KMS-11 (cell line): ENCODE measurements at regions not wholly inside any gene's neighbourhood (a gene's known extent, or its start where the extent isn't known, plus 50 kb on each side); places are given as distances from the start of the nearest gene placed in this dataset.

Source experiments
- H2AFZ ChIP-seq: fragments of 200-600 bp; sonication (generic); 2 replicates; pipeline ENCODE4 v1.6.1; 2016; ENCODE audit warnings: antibody characterized with exemption, mixed run types, low read depth
- H3K27ac ChIP-seq: fragments of 200-600 bp; sonication (generic); 2 replicates; pipeline ENCODE4 v1.6.1; 2016; ENCODE audit warnings: mild to moderate bottlenecking, mixed run types
- H3K27me3 ChIP-seq: fragments of 200-600 bp; sonication (generic); 2 replicates; pipeline ENCODE4 v1.6.1; 2017; ENCODE audit warnings: mild to moderate bottlenecking, low read depth, mixed run types, moderate library complexity; ENCODE audit not compliant: insufficient read depth
- H3K36me3 ChIP-seq: fragments of 200-600 bp; sonication (generic); 2 replicates; pipeline ENCODE4 v1.6.1; 2017; ENCODE audit warnings: mild to moderate bottlenecking, mixed run types; ENCODE audit not compliant: insufficient read depth
- H3K4me1 ChIP-seq: fragments of 200-600 bp; sonication (generic); 2 replicates; pipeline ENCODE4 v1.6.1; 2016; ENCODE audit warnings: mild to moderate bottlenecking, low read depth, mixed run types; ENCODE audit not compliant: poor library complexity, severe bottlenecking
- H3K4me2 ChIP-seq: fragments of 200-600 bp; sonication (generic); 2 replicates; pipeline ENCODE4 v1.7.0; 2016; ENCODE audit warnings: mild to moderate bottlenecking, mixed run types
- H3K4me3 ChIP-seq: fragments of 200-600 bp; sonication (generic); IDR thresholded peaks from 2 replicates; pipeline ENCODE4 v1.6.1; 2017; ENCODE audit warnings: low read depth, low read length, mixed read lengths; ENCODE audit not compliant: insufficient read depth
- H3K79me2 ChIP-seq: fragments of 200-600 bp; sonication (generic); 2 replicates; pipeline ENCODE4 v1.6.1; 2016; ENCODE audit warnings: low read depth, mixed run types; ENCODE audit not compliant: insufficient read depth
- H3K9ac ChIP-seq: fragments of 200-600 bp; sonication (generic); 2 replicates; pipeline ENCODE4 v1.6.1; 2016; ENCODE audit warnings: mild to moderate bottlenecking, mixed run types
- H4K20me1 ChIP-seq: fragments of 200-600 bp; sonication (generic); 2 replicates; pipeline ENCODE4 v1.6.1; 2016; ENCODE audit warnings: mild to moderate bottlenecking, mixed run types; ENCODE audit not compliant: insufficient read depth
- TF ChIP-seq, protein P1 (sequence below): fragments of 200-600 bp; sonication (generic); conservative IDR thresholded peaks from 2 replicates; pipeline ENCODE4 v1.6.1; 2017; ENCODE audit warnings: low read depth, mild to moderate bottlenecking, antibody characterized with exemption, low read length, moderate library complexity, mixed read lengths

GRCh38 chr3:154971341-154971740 lies 108.8 kb upstream of the MME start:
- Histone ChIP-seq H3K79me2 (no peaks in the 10 kb centered on the region), H3K4me2 (no peak overlapping the region; the same call in 1 of the 2 replicates), H3K27ac (no peak overlapping the region), H3K4me1 (peaks cover 31% of the 10 kb centered on the region), H3K27me3 (no peaks in the 10 kb centered on the region), H3K9ac (no peak overlapping the region), H4K20me1 (no peaks in the 10 kb centered on the region), H2AFZ (no peak overlapping the region), H3K4me3 (no peak overlapping the region), H3K36me3 (no peaks in the 10 kb centered on the region)
- TF ChIP-seq, protein P1, sequence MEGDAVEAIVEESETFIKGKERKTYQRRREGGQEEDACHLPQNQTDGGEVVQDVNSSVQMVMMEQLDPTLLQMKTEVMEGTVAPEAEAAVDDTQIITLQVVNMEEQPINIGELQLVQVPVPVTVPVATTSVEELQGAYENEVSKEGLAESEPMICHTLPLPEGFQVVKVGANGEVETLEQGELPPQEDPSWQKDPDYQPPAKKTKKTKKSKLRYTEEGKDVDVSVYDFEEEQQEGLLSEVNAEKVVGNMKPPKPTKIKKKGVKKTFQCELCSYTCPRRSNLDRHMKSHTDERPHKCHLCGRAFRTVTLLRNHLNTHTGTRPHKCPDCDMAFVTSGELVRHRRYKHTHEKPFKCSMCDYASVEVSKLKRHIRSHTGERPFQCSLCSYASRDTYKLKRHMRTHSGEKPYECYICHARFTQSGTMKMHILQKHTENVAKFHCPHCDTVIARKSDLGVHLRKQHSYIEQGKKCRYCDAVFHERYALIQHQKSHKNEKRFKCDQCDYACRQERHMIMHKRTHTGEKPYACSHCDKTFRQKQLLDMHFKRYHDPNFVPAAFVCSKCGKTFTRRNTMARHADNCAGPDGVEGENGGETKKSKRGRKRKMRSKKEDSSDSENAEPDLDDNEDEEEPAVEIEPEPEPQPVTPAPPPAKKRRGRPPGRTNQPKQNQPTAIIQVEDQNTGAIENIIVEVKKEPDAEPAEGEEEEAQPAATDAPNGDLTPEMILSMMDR = no peak

- Histone ChIP-seq H4K20me1 (no peaks in the 10 kb centered on the region), H3K27ac (no peak overlapping the region), H3K4me2 (no peak overlapping the region), H3K4me3 (no peak overlapping the region), H3K4me1 (peaks cover 31% of the 10 kb centered on the region), H3K79me2 (no peaks in the 10 kb centered on the region), H3K27me3 (no peaks in the 10 kb centered on the region), H3K9ac (no peak overlapping the region), H3K36me3 (no peaks in the 10 kb centered on the region), H2AFZ (no peak overlapping the region)
- TF ChIP-seq, protein P1 = no peak
Measured at GRCh38 chr3:154970797-154971196, 109.3 kb upstream of the MME start.

- Histone ChIP-seq H3K4me2 (no peak overlapping the region), H2AFZ (no peak overlapping the region), H3K4me3 (no peak overlapping the region), H3K27me3 (no peaks in the 10 kb centered on the region), H3K9ac (no peak overlapping the region), H3K27ac (no peak overlapping the region), H3K36me3 (no peaks in the 10 kb centered on the region), H3K79me2 (no peaks in the 10 kb centered on the region), H4K20me1 (no peaks in the 10 kb centered on the region), H3K4me1 (peaks cover 37% of the 10 kb centered on the region)
- TF ChIP-seq, protein P1 = no peak
Measured at GRCh38 chr3:154969366-154969765, 110.8 kb upstream of the MME start.

DNA sequence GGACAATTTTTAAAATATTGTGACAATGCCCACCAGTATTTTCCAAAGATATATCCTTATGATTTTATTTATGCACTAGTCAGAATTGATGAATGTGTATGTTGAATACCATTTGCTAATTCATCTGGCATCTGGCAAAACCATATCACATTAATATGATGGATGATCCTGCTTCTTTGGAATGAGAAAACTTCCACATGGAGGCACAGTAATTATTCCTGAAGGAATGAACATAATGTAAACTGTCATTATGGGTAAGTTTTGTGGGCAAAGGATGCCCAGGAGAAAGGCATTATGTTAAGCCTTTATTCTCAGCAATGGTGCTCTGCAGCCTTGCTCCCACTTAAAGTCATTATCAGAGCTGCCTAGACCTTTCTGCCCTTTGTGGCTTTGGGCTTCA lies 113.0 kb upstream of the MME start:
- H3K27me3 ChIP-seq = no peaks in the 10 kb centered on the region
- H3K4me2 ChIP-seq = no peak overlapping the region
- TF ChIP-seq, protein P1 = no peak
- no peaks in the 10 kb centered on the region for H3K36me3 ChIP-seq
- H3K79me2 ChIP-seq = no peaks in the 10 kb centered on the region
- no peak overlapping the region for H3K4me3 ChIP-seq
- no peaks in the 10 kb centered on the region for H4K20me1 ChIP-seq
- peaks cover 37% of the 10 kb centered on the region for H3K4me1 ChIP-seq
- H3K9ac ChIP-seq = no peak overlapping the region
- no peak overlapping the region for H2AFZ ChIP-seq
- no peak overlapping the region for H3K27ac ChIP-seq

- no peaks in the 10 kb centered on the region for H3K36me3 ChIP-seq
- no peak overlapping the region for H3K27ac ChIP-seq
- H4K20me1 ChIP-seq = no peaks in the 10 kb centered on the region
- H3K27me3 ChIP-seq = no peaks in the 10 kb centered on the region
- H3K4me3 ChIP-seq = no peak overlapping the region
- H3K9ac ChIP-seq = no peak overlapping the region
- H3K4me1 ChIP-seq = peaks cover 33% of the 10 kb centered on the region
- H3K4me2 ChIP-seq = peak overlapping the region; percentile 13; the same call in 1 of the 2 replicates
- no peaks in the 10 kb centered on the region for H3K79me2 ChIP-seq
- TF ChIP-seq, protein P1 = no peak
- no peak overlapping the region; the same call in 1 of the 2 replicates for H2AFZ ChIP-seq
Measured at GRCh38 chr3:154956815-154957214, 123.3 kb upstream of the MME start.
